ENCODE measurements at regions not wholly inside any gene's neighbourhood (a gene's known extent, or its start where the extent isn't known, plus 50 kb on each side); places are given as distances from the start of the nearest gene placed in this dataset.

DNA sequence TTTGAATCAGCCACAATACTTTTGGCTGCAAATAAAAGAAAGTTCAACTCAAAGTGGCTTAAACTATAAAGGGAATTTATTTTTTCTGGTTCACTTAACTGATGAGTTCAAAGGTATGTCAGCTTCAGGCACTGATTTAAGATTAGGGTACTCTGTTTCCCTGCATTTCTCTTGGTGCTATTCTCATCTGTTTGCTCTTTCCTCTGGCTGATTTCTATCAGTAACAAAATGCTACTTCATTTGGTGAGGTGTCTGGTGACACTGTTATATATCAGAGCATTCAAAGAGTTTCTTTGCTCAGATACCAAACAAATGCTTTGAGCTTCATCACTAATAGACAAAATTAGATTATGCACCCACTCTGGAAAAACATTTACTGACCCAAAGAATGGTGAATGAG, 65.9 kb upstream of the HTR4 start:
- DNase-seq (ENCODE audit: extremely low spot score in 2 of 2): no peak
- no peaks in the 10 kb centered on the region for H3K27me3 ChIP-seq
- no peak for TF ChIP-seq POLR2AphosphoS5 (IDR thresholded peaks at IDR 0.05; ENCODE audit: insufficient read depth in 1 of 2, low read depth in 1 of 2)
- TF ChIP-seq, protein P1, sequence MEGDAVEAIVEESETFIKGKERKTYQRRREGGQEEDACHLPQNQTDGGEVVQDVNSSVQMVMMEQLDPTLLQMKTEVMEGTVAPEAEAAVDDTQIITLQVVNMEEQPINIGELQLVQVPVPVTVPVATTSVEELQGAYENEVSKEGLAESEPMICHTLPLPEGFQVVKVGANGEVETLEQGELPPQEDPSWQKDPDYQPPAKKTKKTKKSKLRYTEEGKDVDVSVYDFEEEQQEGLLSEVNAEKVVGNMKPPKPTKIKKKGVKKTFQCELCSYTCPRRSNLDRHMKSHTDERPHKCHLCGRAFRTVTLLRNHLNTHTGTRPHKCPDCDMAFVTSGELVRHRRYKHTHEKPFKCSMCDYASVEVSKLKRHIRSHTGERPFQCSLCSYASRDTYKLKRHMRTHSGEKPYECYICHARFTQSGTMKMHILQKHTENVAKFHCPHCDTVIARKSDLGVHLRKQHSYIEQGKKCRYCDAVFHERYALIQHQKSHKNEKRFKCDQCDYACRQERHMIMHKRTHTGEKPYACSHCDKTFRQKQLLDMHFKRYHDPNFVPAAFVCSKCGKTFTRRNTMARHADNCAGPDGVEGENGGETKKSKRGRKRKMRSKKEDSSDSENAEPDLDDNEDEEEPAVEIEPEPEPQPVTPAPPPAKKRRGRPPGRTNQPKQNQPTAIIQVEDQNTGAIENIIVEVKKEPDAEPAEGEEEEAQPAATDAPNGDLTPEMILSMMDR (IDR thresholded peaks at IDR 0.05): no peak
- TF ChIP-seq POLR2A (IDR thresholded peaks at IDR 0.05): no peak
- no peaks in the 10 kb centered on the region for H3K9me3 ChIP-seq
- intact Hi-C loops (cut with DNase I): no loop called here
- H3K4me1 ChIP-seq: no peaks in the 10 kb centered on the region
- no peak overlapping the region for H3K4me3 ChIP-seq
- H3K36me3 ChIP-seq: no peaks in the 10 kb centered on the region
- no peak overlapping the region for H3K27ac ChIP-seq

DNA sequence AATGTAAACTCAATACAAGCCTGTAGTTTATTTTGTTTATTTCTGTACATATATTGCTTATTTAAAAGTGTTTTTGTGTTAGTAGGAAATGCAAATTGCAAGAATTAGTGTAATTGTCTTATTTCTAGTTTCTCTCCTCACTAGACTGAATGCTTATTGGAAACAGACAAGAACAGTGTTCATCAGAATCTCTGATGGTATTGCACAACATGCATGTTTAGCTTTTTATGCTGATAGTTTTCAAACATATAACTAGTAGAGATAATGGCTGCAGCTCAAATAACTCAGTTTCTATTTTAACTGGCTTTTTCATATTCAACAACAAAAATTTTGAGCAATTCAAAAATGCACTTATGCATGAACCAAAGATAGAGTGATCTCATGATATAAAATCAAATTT, 68.8 kb upstream of the HTR4 start:
- intact Hi-C loops (cut with DNase I): no loop called here

DNA sequence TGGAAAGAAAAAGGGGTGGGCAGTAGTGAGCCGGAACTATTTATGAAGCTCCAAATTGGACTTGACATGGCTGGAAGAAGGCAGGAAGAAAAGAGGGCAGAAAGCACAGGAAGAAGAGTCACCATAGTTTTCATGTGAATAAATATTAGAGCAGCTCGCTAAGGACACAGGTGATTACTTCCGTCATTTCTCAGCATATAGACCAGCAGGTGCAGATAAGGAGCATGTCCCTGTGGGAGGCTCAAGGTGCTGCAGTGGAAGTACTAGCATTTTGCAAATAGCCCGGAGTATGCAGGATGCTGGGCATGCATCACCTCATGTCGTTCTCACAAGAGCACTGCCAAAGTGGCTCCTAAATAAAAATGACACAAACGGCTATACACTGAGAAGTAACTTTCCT, 71.3 kb upstream of the HTR4 start:
- H3K4me3 ChIP-seq: no peak overlapping the region
- no peaks in the 10 kb centered on the region for H3K9me3 ChIP-seq
- DNase-seq (ENCODE audit: extremely low spot score in 2 of 2): no peak
- H3K27me3 ChIP-seq: no peaks in the 10 kb centered on the region
- H3K4me1 ChIP-seq: no peaks in the 10 kb centered on the region
- no peak for TF ChIP-seq POLR2A (IDR thresholded peaks at IDR 0.05)
- no peaks in the 10 kb centered on the region for H3K36me3 ChIP-seq
- intact Hi-C loops (cut with DNase I): no loop called here
- no peak overlapping the region for H3K27ac ChIP-seq

More for the DNA sequence above, 68.8 kb upstream of the HTR4 start:
- Histone ChIP-seq H3K4me3 (no peak overlapping the region), H3K9me3 (no peaks in the 10 kb centered on the region), H3K4me1 (no peaks in the 10 kb centered on the region), H3K27ac (no peak overlapping the region), H3K36me3 (no peaks in the 10 kb centered on the region), H3K27me3 (no peaks in the 10 kb centered on the region)
- TF ChIP-seq, protein P1 (IDR thresholded peaks at IDR 0.05): no peak
- no peak for TF ChIP-seq POLR2AphosphoS5 (IDR thresholded peaks at IDR 0.05; ENCODE audit: insufficient read depth in 1 of 2, low read depth in 1 of 2)
- TF ChIP-seq POLR2A (IDR thresholded peaks at IDR 0.05): no peak
- no peak for DNase-seq (ENCODE audit: extremely low spot score in 2 of 2)

DNA sequence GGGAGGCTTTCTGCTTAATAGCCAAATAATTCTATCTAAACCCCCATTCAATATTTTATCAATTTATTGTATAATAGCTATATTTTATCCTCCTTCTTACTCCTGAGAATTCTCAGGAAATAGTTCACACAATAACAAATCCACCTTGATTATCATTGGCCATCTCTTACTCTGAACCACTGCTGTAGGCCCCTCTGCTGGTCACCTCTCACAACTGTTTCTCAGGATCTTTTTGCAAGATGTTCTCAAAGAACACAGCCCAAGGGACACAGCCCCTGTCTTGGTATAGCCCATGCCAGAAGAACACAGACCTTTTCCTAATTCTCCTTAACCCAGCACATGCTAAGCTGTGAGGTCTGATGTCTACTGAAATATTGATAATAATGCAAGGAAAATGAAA, 74.9 kb upstream of the HTR4 start:
- Histone ChIP-seq H3K4me1 (no peaks in the 10 kb centered on the region), H3K27ac (no peak overlapping the region), H3K27me3 (no peaks in the 10 kb centered on the region), H3K36me3 (no peaks in the 10 kb centered on the region), H3K4me3 (no peak overlapping the region), H3K9me3 (no peaks in the 10 kb centered on the region)
- TF ChIP-seq, protein P1 (IDR thresholded peaks at IDR 0.05): no peak
- TF ChIP-seq POLR2A (IDR thresholded peaks at IDR 0.05) (no peak), POLR2AphosphoS5 (IDR thresholded peaks at IDR 0.05; ENCODE audit: insufficient read depth in 1 of 2, low read depth in 1 of 2) (no peak)
- intact Hi-C loops (cut with DNase I): no loop called here
- DNase-seq (ENCODE audit: extremely low spot score in 2 of 2): no peak

DNA sequence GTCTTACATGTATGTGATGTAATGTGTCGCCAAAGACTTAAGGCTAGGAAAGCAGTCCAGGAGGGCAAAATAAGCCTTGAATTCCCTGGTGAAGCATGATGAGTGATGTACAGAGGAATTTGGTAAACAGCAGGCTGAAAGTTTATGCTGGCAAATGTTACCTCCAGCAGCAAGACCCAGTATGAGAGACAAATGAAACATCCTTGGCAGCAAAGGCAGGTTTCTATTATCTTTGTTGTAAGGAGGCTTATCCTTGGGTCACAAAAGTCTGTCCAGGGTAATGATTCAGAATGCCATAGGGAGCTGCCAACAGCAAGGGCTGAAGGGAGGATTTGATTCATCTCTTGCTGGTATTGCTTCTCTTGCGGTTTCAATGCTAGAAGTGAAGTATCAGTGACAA, 75.9 kb upstream of the HTR4 start:
- DNase-seq (ENCODE audit: extremely low spot score in 2 of 2): no peak
- TF ChIP-seq POLR2A (IDR thresholded peaks at IDR 0.05) (no peak), POLR2AphosphoS5 (IDR thresholded peaks at IDR 0.05; ENCODE audit: insufficient read depth in 1 of 2, low read depth in 1 of 2) (no peak)
- TF ChIP-seq, protein P1 (IDR thresholded peaks at IDR 0.05): no peak
- H3K27me3 ChIP-seq: no peaks in the 10 kb centered on the region
- no peaks in the 10 kb centered on the region for H3K9me3 ChIP-seq
- H3K4me1 ChIP-seq: no peaks in the 10 kb centered on the region
- no peaks in the 10 kb centered on the region for H3K36me3 ChIP-seq
- H3K4me3 ChIP-seq: no peak overlapping the region
- intact Hi-C loops (cut with DNase I): loop anchor here (10.0 kb wide), 2 partner anchors 285 to 385 kb away; no protein-coding TSS in a partner anchor
- H3K27ac ChIP-seq: no peak overlapping the region

Data from vagina (tissue), 2 donors.